Fibroblast of skin of back (primary cell): ENCODE measurements at regions not wholly inside any gene's neighbourhood (a gene's known extent, or its start where the extent isn't known, plus 50 kb on each side); places are given as distances from the start of the nearest gene placed in this dataset.

ENCODE experiments used
- DNase-seq: peaks from one replicate; pipeline ENCODE4 v3.0.0-alpha.2; 2013

GRCh38 chr6:66717801-66718200, 1010.8 kb upstream of the EYS start:
- no peak for DNase-seq

GRCh38 chr6:66699385-66699784, 992.4 kb upstream of the EYS start:
- DNase-seq, result no peak

- no peak for DNase-seq
These were observed 982.6 kb upstream of the EYS start for GRCh38 chr6:66689608-66690007.

GRCh38 chr6:66687611-66688140, 980.6 kb upstream of the EYS start:
- DNase-seq, result no peak

- DNase-seq, result no peak
These were observed 968.9 kb upstream of the EYS start for GRCh38 chr6:66675906-66676305.

GRCh38 chr6:66664112-66664511, 957.1 kb upstream of the EYS start:
- DNase-seq, result no peak

- DNase-seq, result no peak
These were observed 955.9 kb upstream of the EYS start for GRCh38 chr6:66662721-66663507.

GRCh38 chr6:66662196-66662595, 955.2 kb upstream of the EYS start:
- peak; percentile 33 for DNase-seq

GRCh38 chr6:66655420-66655819, 948.4 kb upstream of the EYS start:
- no peak for DNase-seq

- DNase-seq, result no peak
These were observed 931.5 kb upstream of the EYS start for GRCh38 chr6:66638518-66638917.

- DNase-seq, result no peak
These were observed 931.1 kb upstream of the EYS start for GRCh38 chr6:66638099-66638498.

GRCh38 chr6:66628917-66629316, 921.9 kb upstream of the EYS start:
- no peak for DNase-seq

- no peak for DNase-seq
These were observed 916.0 kb upstream of the EYS start for GRCh38 chr6:66623050-66623449.

- DNase-seq, result peak; percentile 4
These were observed 898.9 kb upstream of the EYS start for GRCh38 chr6:66605971-66606370.

GRCh38 chr6:66605011-66605410, 898.0 kb upstream of the EYS start:
- peak; percentile 32 for DNase-seq

- DNase-seq, result no peak
These were observed 892.5 kb upstream of the EYS start for GRCh38 chr6:66599541-66599940.

- DNase-seq, result no peak
These were observed 871.3 kb upstream of the EYS start for GRCh38 chr6:66578362-66578761.

GRCh38 chr6:66568271-66568670, 861.2 kb upstream of the EYS start:
- DNase-seq, result no peak

- DNase-seq, result no peak
These were observed 854.5 kb upstream of the EYS start for GRCh38 chr6:66561479-66561878.

GRCh38 chr6:66558189-66558588, 851.2 kb upstream of the EYS start:
- no peak for DNase-seq

GRCh38 chr6:66556936-66557335, 849.9 kb upstream of the EYS start:
- no peak for DNase-seq

GRCh38 chr6:66555082-66555481, 848.1 kb upstream of the EYS start:
- DNase-seq, result no peak

GRCh38 chr6:66553441-66553840, 846.4 kb upstream of the EYS start:
- peak; percentile 56 for DNase-seq

- DNase-seq, result peak; percentile 16
These were observed 831.6 kb upstream of the EYS start for GRCh38 chr6:66538551-66539135.
